MM.1S (cell line): ENCODE measurements at regions not wholly inside any gene's neighbourhood (a gene's known extent, or its start where the extent isn't known, plus 50 kb on each side); places are given as distances from the start of the nearest gene placed in this dataset.

ENCODE experiments used
- DNase-seq: peaks from one replicate; pipeline ENCODE4 v3.0.0-alpha.2; 2015
- H2AFZ ChIP-seq: fragments of 300-600 bp; sonication (generic); 2 replicates; pipeline ENCODE4 v1.6.0; 2016; ENCODE audit warnings: antibody characterized with exemption, low read length
- H3F3A ChIP-seq: fragments of 300-600 bp; sonication (generic); 2 replicates; pipeline ENCODE4 v1.6.1; 2016; ENCODE audit warnings: mild to moderate bottlenecking, antibody characterized with exemption, low read length, moderate library complexity, mixed read lengths; ENCODE audit not compliant: insufficient read depth
- H3K27ac ChIP-seq: fragments of 300-600 bp; sonication (generic); 2 replicates; pipeline ENCODE4 v1.5.1; 2016; ENCODE audit warnings: mild to moderate bottlenecking, low read length
- H3K27me3 ChIP-seq: fragments of 300-600 bp; sonication (generic); replicated peaks from 2 replicates; pipeline ENCODE4 v1.6.0; 2016; ENCODE audit warnings: low read length; ENCODE audit not compliant: insufficient read depth
- H3K36me3 ChIP-seq: fragments of 300-600 bp; sonication (generic); replicated peaks from 2 replicates; pipeline ENCODE4 v1.6.1; 2016; ENCODE audit warnings: mild to moderate bottlenecking, low read length, mixed read lengths; ENCODE audit not compliant: insufficient read depth
- H3K4me1 ChIP-seq: fragments of 300-600 bp; sonication (generic); 2 replicates; pipeline ENCODE4 v1.6.1; 2016; ENCODE audit warnings: low read length, mixed read lengths
- H3K4me2 ChIP-seq: fragments of 300-600 bp; sonication (generic); 2 replicates; pipeline ENCODE4 v1.6.0; 2016; ENCODE audit warnings: low read depth, low read length
- H3K4me3 ChIP-seq: fragments of 300-600 bp; sonication (generic); 2 replicates; pipeline ENCODE4 v1.5.1; 2016; ENCODE audit warnings: low read length, mixed read lengths
- H3K79me2 ChIP-seq: fragments of 300-600 bp; sonication (generic); 2 replicates; pipeline ENCODE4 v1.6.1; 2016; ENCODE audit warnings: mixed run types, low read length, mixed read lengths
- H3K9ac ChIP-seq: fragments of 300-600 bp; sonication (generic); 2 replicates; pipeline ENCODE4 v1.6.1; 2016; ENCODE audit warnings: low read length, mixed read lengths
- H3K9me2 ChIP-seq: fragments of 300-600 bp; sonication (generic); replicated peaks from 2 replicates; pipeline ENCODE4 v1.6.1; 2016; ENCODE audit warnings: mild to moderate bottlenecking, low read length, mixed read lengths; ENCODE audit not compliant: insufficient read depth
- H3K9me3 ChIP-seq: fragments of 300-600 bp; sonication (generic); replicated peaks from 2 replicates; pipeline ENCODE4 v1.6.1; 2016; ENCODE audit warnings: mild to moderate bottlenecking, low read length, mixed read lengths; ENCODE audit not compliant: insufficient read depth
- H4K20me1 ChIP-seq: fragments of 300-600 bp; sonication (generic); 2 replicates; pipeline ENCODE4 v1.6.1; 2016; ENCODE audit warnings: mild to moderate bottlenecking, low read length, moderate library complexity, mixed read lengths; ENCODE audit not compliant: insufficient read depth
- CTCF ChIP-seq: fragments of 300-600 bp; sonication (generic); IDR thresholded peaks from 2 replicates; pipeline ENCODE4 v1.5.1; 2016; ENCODE audit warnings: antibody characterized with exemption, low read length, mixed read lengths
- EZH2 ChIP-seq: fragments of 300-600 bp; sonication (generic); optimal IDR thresholded peaks from 2 replicates; pipeline ENCODE3; 2017; ENCODE audit warnings: low read depth, mild to moderate bottlenecking, antibody characterized with exemption, low read length, mixed read lengths
- EZH2phosphoT487 ChIP-seq: fragments of 300-600 bp; sonication (generic); IDR thresholded peaks from 2 replicates; pipeline ENCODE4 v1.6.1; 2018; ENCODE audit warnings: antibody characterized with exemption, low read length

GRCh38 chr18:54775686-54776085 lies 52.6 kb upstream of the RAB27B start:
- Histone ChIP-seq H3K4me2 (no peak overlapping the region), H3K36me3 (no peaks in the 10 kb centered on the region), H3K27ac (no peak overlapping the region), H3K9me2 (no peaks in the 10 kb centered on the region), H3F3A (no peaks in the 10 kb centered on the region), H2AFZ (no peak overlapping the region), H3K4me3 (no peak overlapping the region), H3K79me2 (no peaks in the 10 kb centered on the region), H3K4me1 (no peaks in the 10 kb centered on the region), H3K9ac (no peak overlapping the region), H3K27me3 (no peaks in the 10 kb centered on the region), H3K9me3 (no peaks in the 10 kb centered on the region), H4K20me1 (no peaks in the 10 kb centered on the region)
- DNase-seq = no peak
- TF ChIP-seq EZH2phosphoT487 (no peak), CTCF (no peak), EZH2 (no peak)

GRCh38 chr18:54776282-54776977 lies 51.8 kb upstream of the RAB27B start:
- Histone ChIP-seq H3K9me2 (no peaks in the 10 kb centered on the region), H3K4me2 (no peak overlapping the region), H3K9ac (no peak overlapping the region), H3K36me3 (no peaks in the 10 kb centered on the region), H3K27me3 (no peaks in the 10 kb centered on the region), H3K4me3 (no peak overlapping the region), H3K4me1 (no peaks in the 10 kb centered on the region), H3K79me2 (no peaks in the 10 kb centered on the region), H3K9me3 (no peaks in the 10 kb centered on the region), H3K27ac (no peak overlapping the region), H2AFZ (no peak overlapping the region), H4K20me1 (no peaks in the 10 kb centered on the region), H3F3A (no peaks in the 10 kb centered on the region)
- TF ChIP-seq EZH2 = no peak
- no peak for TF ChIP-seq EZH2phosphoT487
- TF ChIP-seq CTCF = no peak
- DNase-seq = no peak

- Histone ChIP-seq H3K27me3 (no peaks in the 10 kb centered on the region), H3K9ac (no peak overlapping the region), H3K4me1 (no peaks in the 10 kb centered on the region), H3K9me3 (no peaks in the 10 kb centered on the region), H3K79me2 (no peaks in the 10 kb centered on the region), H3K36me3 (no peaks in the 10 kb centered on the region), H2AFZ (no peak overlapping the region), H3K4me3 (no peak overlapping the region), H3K27ac (no peak overlapping the region), H3F3A (no peaks in the 10 kb centered on the region), H4K20me1 (no peaks in the 10 kb centered on the region), H3K4me2 (no peak overlapping the region), H3K9me2 (no peaks in the 10 kb centered on the region)
- no peak for DNase-seq
- no peak for TF ChIP-seq CTCF
Measured at GRCh38 chr18:54777118-54777791, 51.0 kb upstream of the RAB27B start.
